ACC112 (cell line): ENCODE measurements at regions not wholly inside any gene's neighbourhood (a gene's known extent, or its start where the extent isn't known, plus 50 kb on each side); places are given as distances from the start of the nearest gene placed in this dataset.

Experiments
- H2AFZ ChIP-seq: fragments of 200-600 bp; sonication (generic); one replicate; pipeline ENCODE4 v1.6.0; 2017; ENCODE audit warnings: antibody characterized with exemption, low read length; ENCODE audit not compliant: unreplicated experiment
- H3K27ac ChIP-seq: fragments of 200-600 bp; sonication (generic); 2 replicates; pipeline ENCODE4 v1.5.1; 2014; ENCODE audit warnings: low read depth, mild to moderate bottlenecking, antibody characterized with exemption, low read length, moderate library complexity
- H3K27me3 ChIP-seq: fragments of 200-600 bp; sonication (generic); 2 replicates; pipeline ENCODE4 v1.6.1; 2014; ENCODE audit warnings: mild to moderate bottlenecking, antibody characterized with exemption, low read length, moderate library complexity, mixed read lengths; ENCODE audit not compliant: insufficient read depth
- H3K36me3 ChIP-seq: fragments of 200-600 bp; sonication (generic); 2 replicates; pipeline ENCODE4 v1.6.1; 2016; ENCODE audit warnings: mild to moderate bottlenecking, antibody characterized with exemption, low read length, moderate library complexity, mixed read lengths; ENCODE audit not compliant: insufficient read depth
- H3K4me1 ChIP-seq: fragments of 200-600 bp; sonication (generic); one replicate; pipeline ENCODE4 v1.6.1; 2016; ENCODE audit warnings: low read length, mixed read lengths; ENCODE audit not compliant: insufficient read depth, unreplicated experiment, control insufficient read depth
- H3K4me3 ChIP-seq: fragments of 200-600 bp; sonication (generic); 2 replicates; pipeline ENCODE4 v1.5.1; 2014; ENCODE audit warnings: mild to moderate bottlenecking, low read depth, low read length
- H3K79me2 ChIP-seq: fragments of 200-600 bp; sonication (generic); one replicate; pipeline ENCODE4 v1.6.0; 2016; ENCODE audit warnings: low read length; ENCODE audit not compliant: control insufficient read depth, unreplicated experiment, insufficient read depth

GRCh38 chr13:84136582-84136981, 254.3 kb upstream of the SLITRK1 start:
- H2AFZ ChIP-seq: peak overlapping the region; percentile 75
- H3K4me1 ChIP-seq: peaks cover 3% of the 10 kb centered on the region
- no peaks in the 10 kb centered on the region for H3K36me3 ChIP-seq
- H3K79me2 ChIP-seq: no peaks in the 10 kb centered on the region
- no peak overlapping the region for H3K4me3 ChIP-seq
- no peaks in the 10 kb centered on the region for H3K27me3 ChIP-seq
- no peak overlapping the region for H3K27ac ChIP-seq

- Histone ChIP-seq H3K79me2 (no peaks in the 10 kb centered on the region), H3K27me3 (no peaks in the 10 kb centered on the region), H3K36me3 (no peaks in the 10 kb centered on the region), H2AFZ (no peak overlapping the region), H3K4me3 (no peak overlapping the region), H3K4me1 (peaks cover 3% of the 10 kb centered on the region), H3K27ac (no peak overlapping the region)
Observed at GRCh38 chr13:84132491-84132890, 250.2 kb upstream of the SLITRK1 start.

- Histone ChIP-seq H3K4me1 (no peaks in the 10 kb centered on the region), H3K27ac (no peak overlapping the region), H3K79me2 (no peaks in the 10 kb centered on the region), H3K4me3 (no peak overlapping the region), H3K36me3 (no peaks in the 10 kb centered on the region), H3K27me3 (no peaks in the 10 kb centered on the region), H2AFZ (no peak overlapping the region)
Observed at GRCh38 chr13:84131249-84131648, 249.0 kb upstream of the SLITRK1 start.

- Histone ChIP-seq H3K4me1 (no peaks in the 10 kb centered on the region), H3K27me3 (no peaks in the 10 kb centered on the region), H3K79me2 (no peaks in the 10 kb centered on the region), H3K4me3 (no peak overlapping the region), H2AFZ (no peak overlapping the region), H3K27ac (no peak overlapping the region), H3K36me3 (no peaks in the 10 kb centered on the region)
Observed at GRCh38 chr13:84130495-84131114, 248.3 kb upstream of the SLITRK1 start.

GRCh38 chr13:84129966-84130365, 247.7 kb upstream of the SLITRK1 start:
- no peaks in the 10 kb centered on the region for H3K79me2 ChIP-seq
- no peak overlapping the region for H3K4me3 ChIP-seq
- no peak overlapping the region for H3K27ac ChIP-seq
- no peak overlapping the region for H2AFZ ChIP-seq
- H3K4me1 ChIP-seq: no peaks in the 10 kb centered on the region
- no peaks in the 10 kb centered on the region for H3K36me3 ChIP-seq
- H3K27me3 ChIP-seq: no peaks in the 10 kb centered on the region

- no peak overlapping the region for H2AFZ ChIP-seq
- H3K4me1 ChIP-seq: no peaks in the 10 kb centered on the region
- no peaks in the 10 kb centered on the region for H3K79me2 ChIP-seq
- no peaks in the 10 kb centered on the region for H3K36me3 ChIP-seq
- H3K27ac ChIP-seq: no peak overlapping the region
- H3K27me3 ChIP-seq: no peaks in the 10 kb centered on the region
- H3K4me3 ChIP-seq: no peak overlapping the region
Observed at GRCh38 chr13:84127597-84128128, 245.4 kb upstream of the SLITRK1 start.

GRCh38 chr13:84126671-84127171, 244.4 kb upstream of the SLITRK1 start:
- Histone ChIP-seq H3K4me3 (no peak overlapping the region), H3K27me3 (no peaks in the 10 kb centered on the region), H3K27ac (no peak overlapping the region), H2AFZ (no peak overlapping the region), H3K79me2 (no peaks in the 10 kb centered on the region), H3K4me1 (no peaks in the 10 kb centered on the region), H3K36me3 (no peaks in the 10 kb centered on the region)

GRCh38 chr13:84121456-84121855, 239.2 kb upstream of the SLITRK1 start:
- Histone ChIP-seq H3K4me1 (no peaks in the 10 kb centered on the region), H3K27me3 (no peaks in the 10 kb centered on the region)

GRCh38 chr13:84118839-84119409, 236.7 kb upstream of the SLITRK1 start:
- no peak overlapping the region for H3K27ac ChIP-seq
- H2AFZ ChIP-seq: no peak overlapping the region
- H3K27me3 ChIP-seq: no peaks in the 10 kb centered on the region
- H3K4me1 ChIP-seq: no peaks in the 10 kb centered on the region
- no peak overlapping the region for H3K4me3 ChIP-seq
- H3K79me2 ChIP-seq: no peaks in the 10 kb centered on the region
- H3K36me3 ChIP-seq: no peaks in the 10 kb centered on the region

More at GRCh38 chr13:84121456-84121855, 239.2 kb upstream of the SLITRK1 start:
- no peak overlapping the region for H2AFZ ChIP-seq
- no peak overlapping the region for H3K27ac ChIP-seq
- no peaks in the 10 kb centered on the region for H3K79me2 ChIP-seq
- no peak overlapping the region for H3K4me3 ChIP-seq
- H3K36me3 ChIP-seq: no peaks in the 10 kb centered on the region

- H3K27me3 ChIP-seq: no peaks in the 10 kb centered on the region
- H3K4me1 ChIP-seq: no peaks in the 10 kb centered on the region
- H3K4me3 ChIP-seq: no peak overlapping the region
- H3K36me3 ChIP-seq: no peaks in the 10 kb centered on the region
- no peak overlapping the region for H2AFZ ChIP-seq
- H3K27ac ChIP-seq: no peak overlapping the region
- no peaks in the 10 kb centered on the region for H3K79me2 ChIP-seq
Observed at GRCh38 chr13:84098273-84098672, 216.0 kb upstream of the SLITRK1 start.

- Histone ChIP-seq H3K4me1 (no peaks in the 10 kb centered on the region), H3K4me3 (no peak overlapping the region), H3K27ac (no peak overlapping the region), H3K36me3 (no peaks in the 10 kb centered on the region), H3K79me2 (no peaks in the 10 kb centered on the region), H2AFZ (no peak overlapping the region), H3K27me3 (no peaks in the 10 kb centered on the region)
Observed at GRCh38 chr13:84097148-84097547, 214.9 kb upstream of the SLITRK1 start.
